ENCODE measurements at regions not wholly inside any gene's neighbourhood (a gene's known extent, or its start where the extent isn't known, plus 50 kb on each side); places are given as distances from the start of the nearest gene placed in this dataset.
"Not testable (repeated sequence)": the region's sequence is repeated elsewhere in the genome, so short reads cannot be mapped to it uniquely, and the experiment has no call there.

GRCh38 chr16:15229661-15230060 is 135.6 kb upstream of the RRN3 start:
- H3K27ac Mint-ChIP-seq (ENCODE audit: unreplicated experiment); H3K27me3 Mint-ChIP-seq (ENCODE audit: unreplicated experiment); H3K36me3 Mint-ChIP-seq (ENCODE audit: unreplicated experiment); H3K4me1 Mint-ChIP-seq (ENCODE audit: low read depth, unreplicated experiment); H3K4me3 Mint-ChIP-seq (ENCODE audit: unreplicated experiment); DNase-seq; H3K9me3 Mint-ChIP-seq (ENCODE audit: unreplicated experiment): not testable (repeated sequence)

GRCh38 chr16:15224651-15225050 is 130.6 kb upstream of the RRN3 start:
- H3K9me3 Mint-ChIP-seq (ENCODE audit: unreplicated experiment); H3K4me1 Mint-ChIP-seq (ENCODE audit: low read depth, unreplicated experiment); DNase-seq; H3K27ac Mint-ChIP-seq (ENCODE audit: unreplicated experiment); H3K4me3 Mint-ChIP-seq (ENCODE audit: unreplicated experiment); H3K36me3 Mint-ChIP-seq (ENCODE audit: unreplicated experiment); H3K27me3 Mint-ChIP-seq (ENCODE audit: unreplicated experiment): not testable (repeated sequence)

GRCh38 chr16:15223398-15223797 is 129.3 kb upstream of the RRN3 start:
- H3K4me3 Mint-ChIP-seq (ENCODE audit: unreplicated experiment); H3K36me3 Mint-ChIP-seq (ENCODE audit: unreplicated experiment); DNase-seq; H3K27ac Mint-ChIP-seq (ENCODE audit: unreplicated experiment); H3K9me3 Mint-ChIP-seq (ENCODE audit: unreplicated experiment); H3K4me1 Mint-ChIP-seq (ENCODE audit: low read depth, unreplicated experiment); H3K27me3 Mint-ChIP-seq (ENCODE audit: unreplicated experiment): not testable (repeated sequence)

GRCh38 chr16:15219679-15220615 is 125.9 kb upstream of the RRN3 start:
- not testable (repeated sequence) for H3K27me3 Mint-ChIP-seq (ENCODE audit: unreplicated experiment); H3K9me3 Mint-ChIP-seq (ENCODE audit: unreplicated experiment); H3K4me3 Mint-ChIP-seq (ENCODE audit: unreplicated experiment); H3K36me3 Mint-ChIP-seq (ENCODE audit: unreplicated experiment); DNase-seq; H3K4me1 Mint-ChIP-seq (ENCODE audit: low read depth, unreplicated experiment); H3K27ac Mint-ChIP-seq (ENCODE audit: unreplicated experiment)
- peak; percentile 72 for TF ChIP-seq CTCF (IDR thresholded peaks at IDR 0.05; ENCODE audit: partially characterized antibody, unreplicated experiment)

GRCh38 chr16:15218856-15219500 is 124.9 kb upstream of the RRN3 start:
- H3K9me3 Mint-ChIP-seq (ENCODE audit: unreplicated experiment); H3K4me1 Mint-ChIP-seq (ENCODE audit: low read depth, unreplicated experiment); H3K4me3 Mint-ChIP-seq (ENCODE audit: unreplicated experiment); H3K27me3 Mint-ChIP-seq (ENCODE audit: unreplicated experiment); H3K27ac Mint-ChIP-seq (ENCODE audit: unreplicated experiment); DNase-seq; H3K36me3 Mint-ChIP-seq (ENCODE audit: unreplicated experiment): not testable (repeated sequence)

- not testable (repeated sequence) for DNase-seq; H3K4me1 Mint-ChIP-seq (ENCODE audit: low read depth, unreplicated experiment); H3K4me3 Mint-ChIP-seq (ENCODE audit: unreplicated experiment); H3K27me3 Mint-ChIP-seq (ENCODE audit: unreplicated experiment); H3K36me3 Mint-ChIP-seq (ENCODE audit: unreplicated experiment); H3K9me3 Mint-ChIP-seq (ENCODE audit: unreplicated experiment); H3K27ac Mint-ChIP-seq (ENCODE audit: unreplicated experiment)
Measured at GRCh38 chr16:15207202-15207981, 113.3 kb upstream of the RRN3 start.

- H3K9me3 Mint-ChIP-seq (ENCODE audit: unreplicated experiment); H3K4me1 Mint-ChIP-seq (ENCODE audit: low read depth, unreplicated experiment); H3K27me3 Mint-ChIP-seq (ENCODE audit: unreplicated experiment); H3K27ac Mint-ChIP-seq (ENCODE audit: unreplicated experiment); H3K36me3 Mint-ChIP-seq (ENCODE audit: unreplicated experiment); DNase-seq; H3K4me3 Mint-ChIP-seq (ENCODE audit: unreplicated experiment): not testable (repeated sequence)
Measured at GRCh38 chr16:15206439-15206838, 112.4 kb upstream of the RRN3 start.

GRCh38 chr16:15205939-15206338 is 111.9 kb upstream of the RRN3 start:
- not testable (repeated sequence) for H3K36me3 Mint-ChIP-seq (ENCODE audit: unreplicated experiment); H3K4me1 Mint-ChIP-seq (ENCODE audit: low read depth, unreplicated experiment); H3K4me3 Mint-ChIP-seq (ENCODE audit: unreplicated experiment); DNase-seq; H3K9me3 Mint-ChIP-seq (ENCODE audit: unreplicated experiment); H3K27ac Mint-ChIP-seq (ENCODE audit: unreplicated experiment); H3K27me3 Mint-ChIP-seq (ENCODE audit: unreplicated experiment)

- H3K4me3 Mint-ChIP-seq (ENCODE audit: unreplicated experiment); DNase-seq; H3K36me3 Mint-ChIP-seq (ENCODE audit: unreplicated experiment); H3K27me3 Mint-ChIP-seq (ENCODE audit: unreplicated experiment); H3K9me3 Mint-ChIP-seq (ENCODE audit: unreplicated experiment); H3K4me1 Mint-ChIP-seq (ENCODE audit: low read depth, unreplicated experiment); H3K27ac Mint-ChIP-seq (ENCODE audit: unreplicated experiment): not testable (repeated sequence)
Measured at GRCh38 chr16:15204571-15204970, 110.5 kb upstream of the RRN3 start.

GRCh38 chr16:15192813-15193212 is 98.7 kb upstream of the RRN3 start:
- H3K4me1 Mint-ChIP-seq (ENCODE audit: low read depth, unreplicated experiment); DNase-seq; H3K36me3 Mint-ChIP-seq (ENCODE audit: unreplicated experiment); H3K27ac Mint-ChIP-seq (ENCODE audit: unreplicated experiment); H3K9me3 Mint-ChIP-seq (ENCODE audit: unreplicated experiment); H3K4me3 Mint-ChIP-seq (ENCODE audit: unreplicated experiment); H3K27me3 Mint-ChIP-seq (ENCODE audit: unreplicated experiment): not testable (repeated sequence)

GRCh38 chr16:15192197-15192596 is 98.1 kb upstream of the RRN3 start:
- not testable (repeated sequence) for H3K36me3 Mint-ChIP-seq (ENCODE audit: unreplicated experiment); H3K4me3 Mint-ChIP-seq (ENCODE audit: unreplicated experiment); H3K4me1 Mint-ChIP-seq (ENCODE audit: low read depth, unreplicated experiment); H3K9me3 Mint-ChIP-seq (ENCODE audit: unreplicated experiment); H3K27me3 Mint-ChIP-seq (ENCODE audit: unreplicated experiment); H3K27ac Mint-ChIP-seq (ENCODE audit: unreplicated experiment); DNase-seq

Measured in glutamatergic neuron (in vitro differentiated cells).